ENCODE measurements at regions not wholly inside any gene's neighbourhood (a gene's known extent, or its start where the extent isn't known, plus 50 kb on each side); places are given as distances from the start of the nearest gene placed in this dataset.

- no peak for TF ChIP-seq ZNF609 (CRISPR knock-in tag; IDR thresholded peaks at IDR 0.05; ENCODE audit: borderline replicate concordance)
Observed at GRCh38 chr2:13558368-13558767, 841.6 kb downstream of the TRIB2 start (continued).

- in situ Hi-C loops (cut with HindIII; ENCODE audit: extremely low pct_ligation_motif_present, low pct_unique_long_range_greater_than_20kb) (no loop called here), intact Hi-C loops (cut with micrococcal nuclease; ENCODE audit: unreplicated experiment) (no loop called here)
- POLR2A ChIA-PET, result no interaction called here
- Histone ChIP-seq H3K4me1 (ENCODE audit: insufficient read depth, low read length) (no peaks in the 10 kb centered on the region), H3K4me3 (replicated peaks in 1 of 3; ENCODE audit: insufficient read depth in 1 of 3, low read depth in 2 of 3, low read length in 3 of 3) (no peak overlapping the region), H2AFZ (ENCODE audit: low read length) (no peak overlapping the region), H3K36me3 (replicated peaks in 1 of 2; ENCODE audit: control insufficient read depth in 1 of 2, insufficient read depth in 2 of 2, low read length in 2 of 2) (no peaks in the 10 kb centered on the region), H4K20me1 (ENCODE audit: insufficient read depth, low read length) (no peaks in the 10 kb centered on the region), H3K9me3 (ENCODE audit: low read length) (peaks cover 83% of the 10 kb centered on the region), H3K79me2 (ENCODE audit: insufficient read depth, low read length) (no peaks in the 10 kb centered on the region), H3K27me3 (ENCODE audit: control insufficient read depth in 1 of 2, insufficient read depth in 2 of 2, low read length in 2 of 2) (no peaks in the 10 kb centered on the region), H3K9ac (ENCODE audit: insufficient read depth, low read depth, low read length) (no peak overlapping the region), H3K27ac (ENCODE audit: extremely low read length, insufficient read depth, low read length) (no peak overlapping the region), H3K4me2 (ENCODE audit: low read depth, low read length) (no peak overlapping the region)
- CTCF ChIA-PET (ENCODE audit: low intra/inter-chr PET ratio, low total read pairs), result no interaction called here
- BruUV-seq (replicated peaks), result no TSS peak
- no peak for DNase-seq (ENCODE audit: low spot score)
- no peak for TF ChIP-seq PAX8 (CRISPR knock-in tag; IDR thresholded peaks at IDR 0.05; ENCODE audit: borderline replicate concordance)
- TF ChIP-seq NCOA2 (CRISPR knock-in tag; IDR thresholded peaks at IDR 0.05), result no peak
- TF ChIP-seq ZNF17 (CRISPR knock-in tag; IDR thresholded peaks at IDR 0.05), result no peak
- TF ChIP-seq NFATC3 (CRISPR knock-in tag; IDR thresholded peaks at IDR 0.05), result no peak
- TF ChIP-seq CHD4 (IDR thresholded peaks at IDR 0.05; ENCODE audit: borderline replicate concordance, low read length), result no peak
- no peak for TF ChIP-seq RBAK (CRISPR knock-in tag; IDR thresholded peaks at IDR 0.05)
- TF ChIP-seq ZNF10 (CRISPR knock-in tag; IDR thresholded peaks at IDR 0.05; ENCODE audit: borderline replicate concordance, low read depth), result no peak
- no peak for TF ChIP-seq ZNF451 (CRISPR knock-in tag; IDR thresholded peaks at IDR 0.05)
- TF ChIP-seq CREM (IDR thresholded peaks at IDR 0.05), result no peak
- no peak for TF ChIP-seq CREM (CRISPR knock-in tag; IDR thresholded peaks at IDR 0.05)
- no peak for TF ChIP-seq SCMH1 (CRISPR knock-in tag; IDR thresholded peaks at IDR 0.05; ENCODE audit: borderline replicate concordance)
- TF ChIP-seq ZNF33B (CRISPR knock-in tag; IDR thresholded peaks at IDR 0.05), result no peak
- no peak for TF ChIP-seq BRCA1 (CRISPR knock-in tag; IDR thresholded peaks at IDR 0.05)
- TF ChIP-seq FOXP4 (CRISPR knock-in tag; IDR thresholded peaks at IDR 0.05), result no peak
- no peak for FAIRE-seq
- ATAC-seq, result no peak
Observed at GRCh38 chr2:13560322-13560721, 843.6 kb downstream of the TRIB2 start.

All from HepG2 (cell line).